Progenitor cell of endocrine pancreas (in vitro differentiated cells): ENCODE measurements at regions not wholly inside any gene's neighbourhood (a gene's known extent, or its start where the extent isn't known, plus 50 kb on each side); places are given as distances from the start of the nearest gene placed in this dataset.

Source experiments
- DNase-seq: peaks from one replicate; pipeline ENCODE4 v3.0.0; 2021; ENCODE audit warnings: low spot score; ENCODE audit not compliant: unreplicated experiment
- H3K27ac Mint-ChIP-seq: 2 replicates; pipeline ENCODE4 v1.8.0; 2021; ENCODE audit warnings: mild to moderate bottlenecking, moderate library complexity, mixed read lengths
- H3K27me3 Mint-ChIP-seq: 2 replicates; pipeline ENCODE4 v1.8.0; 2021; ENCODE audit warnings: mixed read lengths
- H3K36me3 Mint-ChIP-seq: 2 replicates; pipeline ENCODE4 v1.8.0; 2022; ENCODE audit warnings: mixed read lengths; ENCODE audit not compliant: insufficient read depth
- H3K4me1 Mint-ChIP-seq: 2 replicates; pipeline ENCODE4 v1.8.0; 2021; ENCODE audit warnings: low read depth, mixed read lengths
- H3K4me3 Mint-ChIP-seq: 2 replicates; pipeline ENCODE4 v1.8.0; 2021; ENCODE audit warnings: low read depth, mild to moderate bottlenecking, moderate library complexity, mixed read lengths
- H3K9me3 Mint-ChIP-seq: 2 replicates; pipeline ENCODE4 v1.8.0; 2021; ENCODE audit warnings: low read depth, mixed read lengths
- TF ChIP-seq, protein P1 (sequence below): fragments of 200-600 bp; sonication (generic); IDR thresholded peaks from one replicate; pipeline ENCODE4 v1.5.0; 2021; ENCODE audit warnings: antibody characterized with exemption, mild to moderate bottlenecking; ENCODE audit not compliant: unreplicated experiment

DNA sequence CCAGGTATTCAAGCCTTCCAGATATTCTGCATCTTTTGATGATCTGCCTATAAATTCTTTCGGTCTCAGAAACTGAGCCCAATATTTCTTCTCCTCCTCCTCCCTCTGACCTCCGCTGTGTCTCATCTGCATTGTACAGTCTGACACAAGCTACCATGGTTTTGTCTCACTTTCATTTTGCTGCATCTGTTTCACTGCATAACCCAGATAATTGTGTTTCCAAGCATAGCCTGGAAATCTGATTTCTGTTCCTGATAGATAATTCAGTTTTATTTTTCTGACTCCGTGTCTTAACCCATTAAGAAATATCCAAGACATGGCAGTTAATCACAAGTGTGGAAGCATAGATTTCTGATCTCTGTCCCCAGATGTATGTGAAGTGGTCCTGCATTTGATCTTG is 374.2 kb upstream of the SEMA3A start:
- Mint-ChIP-seq H3K9me3 (no peaks in the 10 kb centered on the region), H3K4me3 (no peak overlapping the region), H3K27me3 (no peaks in the 10 kb centered on the region), H3K4me1 (peaks cover 3% of the 10 kb centered on the region), H3K36me3 (no peaks in the 10 kb centered on the region), H3K27ac (no peak overlapping the region)
- DNase-seq: no peak
- TF ChIP-seq, protein P1, sequence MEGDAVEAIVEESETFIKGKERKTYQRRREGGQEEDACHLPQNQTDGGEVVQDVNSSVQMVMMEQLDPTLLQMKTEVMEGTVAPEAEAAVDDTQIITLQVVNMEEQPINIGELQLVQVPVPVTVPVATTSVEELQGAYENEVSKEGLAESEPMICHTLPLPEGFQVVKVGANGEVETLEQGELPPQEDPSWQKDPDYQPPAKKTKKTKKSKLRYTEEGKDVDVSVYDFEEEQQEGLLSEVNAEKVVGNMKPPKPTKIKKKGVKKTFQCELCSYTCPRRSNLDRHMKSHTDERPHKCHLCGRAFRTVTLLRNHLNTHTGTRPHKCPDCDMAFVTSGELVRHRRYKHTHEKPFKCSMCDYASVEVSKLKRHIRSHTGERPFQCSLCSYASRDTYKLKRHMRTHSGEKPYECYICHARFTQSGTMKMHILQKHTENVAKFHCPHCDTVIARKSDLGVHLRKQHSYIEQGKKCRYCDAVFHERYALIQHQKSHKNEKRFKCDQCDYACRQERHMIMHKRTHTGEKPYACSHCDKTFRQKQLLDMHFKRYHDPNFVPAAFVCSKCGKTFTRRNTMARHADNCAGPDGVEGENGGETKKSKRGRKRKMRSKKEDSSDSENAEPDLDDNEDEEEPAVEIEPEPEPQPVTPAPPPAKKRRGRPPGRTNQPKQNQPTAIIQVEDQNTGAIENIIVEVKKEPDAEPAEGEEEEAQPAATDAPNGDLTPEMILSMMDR: no peak

DNA sequence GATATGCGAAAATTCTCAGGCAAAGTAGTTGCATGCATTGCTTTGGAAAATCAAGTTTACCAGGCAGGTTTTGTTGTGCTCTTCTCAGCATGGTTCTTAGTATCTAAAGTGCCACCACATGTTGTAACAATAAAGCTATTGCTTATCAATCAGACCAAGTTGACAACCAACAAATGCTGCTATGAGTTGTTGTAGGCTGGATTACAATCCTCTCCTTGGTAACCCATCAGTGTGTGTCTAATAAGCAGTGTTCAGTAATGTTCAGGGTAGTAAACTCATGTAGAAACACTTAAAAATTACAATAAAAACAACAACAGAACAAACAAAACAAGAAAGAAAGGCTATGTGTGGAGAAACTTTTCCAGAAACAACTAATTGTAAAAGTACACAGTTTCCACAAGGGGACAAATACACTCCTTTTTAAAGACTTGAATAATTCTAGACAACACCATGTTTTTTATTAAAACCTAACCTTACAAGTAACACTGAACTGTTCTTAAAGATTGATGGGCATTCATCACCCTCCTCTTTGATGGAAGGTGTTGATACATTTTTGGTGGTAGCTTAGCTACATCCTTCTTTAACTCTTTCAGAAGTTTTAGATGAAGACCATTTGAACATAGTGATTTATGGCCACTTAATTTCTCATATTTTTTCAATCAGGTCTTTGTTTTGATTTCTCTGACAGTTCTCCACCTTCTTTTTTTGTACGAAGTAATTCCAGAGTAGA is 370.9 kb upstream of the SEMA3A start:
- no peaks in the 10 kb centered on the region for H3K27me3 Mint-ChIP-seq
- no peak for DNase-seq
- H3K36me3 Mint-ChIP-seq: no peaks in the 10 kb centered on the region
- TF ChIP-seq, protein P1: no peak
- H3K9me3 Mint-ChIP-seq: no peaks in the 10 kb centered on the region
- H3K27ac Mint-ChIP-seq: no peak overlapping the region
- peaks cover 3% of the 10 kb centered on the region for H3K4me1 Mint-ChIP-seq
- no peak overlapping the region for H3K4me3 Mint-ChIP-seq

DNA sequence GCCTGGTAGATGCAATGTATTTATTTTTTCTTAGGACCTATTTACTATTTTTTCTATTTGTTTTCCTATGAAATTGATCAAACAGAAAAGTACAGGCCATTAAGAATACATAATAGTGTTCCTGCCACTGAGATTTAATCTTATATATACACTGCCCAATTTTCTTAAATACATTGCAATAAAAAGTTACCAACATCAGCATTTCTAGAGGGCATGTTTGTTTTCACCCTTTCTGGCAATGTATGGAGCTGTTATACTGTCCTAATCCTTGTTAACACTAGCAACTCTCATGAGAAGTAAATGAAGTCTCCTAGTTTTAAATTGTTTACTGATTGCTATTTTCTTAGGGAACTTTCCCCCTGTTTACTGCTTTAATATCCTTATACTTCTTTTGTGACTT is 359.1 kb upstream of the SEMA3A start:
- DNase-seq: no peak
- peaks cover 21% of the 10 kb centered on the region for H3K9me3 Mint-ChIP-seq
- H3K27me3 Mint-ChIP-seq: no peaks in the 10 kb centered on the region
- H3K4me3 Mint-ChIP-seq: no peak overlapping the region
- TF ChIP-seq, protein P1: no peak
- peaks cover 3% of the 10 kb centered on the region for H3K36me3 Mint-ChIP-seq
- no peak overlapping the region for H3K27ac Mint-ChIP-seq
- H3K4me1 Mint-ChIP-seq: peaks cover 7% of the 10 kb centered on the region

DNA sequence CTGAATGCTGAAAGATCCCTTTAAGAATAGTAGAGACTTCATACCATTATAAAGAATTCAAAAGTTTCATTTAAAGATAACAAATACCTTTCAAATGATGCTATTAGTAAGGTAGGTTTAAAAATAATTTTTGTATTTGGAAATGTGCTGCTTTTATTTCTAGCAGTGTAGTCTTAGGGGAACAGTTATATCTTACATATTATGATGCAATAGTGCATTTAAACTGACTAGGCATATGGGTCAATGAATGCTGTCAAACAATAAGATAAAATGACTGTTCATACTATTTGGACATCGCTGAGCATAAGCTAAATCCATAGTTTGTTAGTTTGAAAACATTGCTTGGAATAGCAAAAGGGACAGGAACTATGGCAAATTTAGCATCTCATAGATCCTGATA is 354.8 kb upstream of the SEMA3A start:
- TF ChIP-seq, protein P1: no peak
- Mint-ChIP-seq H3K9me3 (peaks cover 6% of the 10 kb centered on the region), H3K27me3 (no peaks in the 10 kb centered on the region), H3K4me1 (peaks cover 16% of the 10 kb centered on the region), H3K27ac (no peak overlapping the region), H3K36me3 (no peaks in the 10 kb centered on the region), H3K4me3 (no peak overlapping the region)
- no peak for DNase-seq

DNA sequence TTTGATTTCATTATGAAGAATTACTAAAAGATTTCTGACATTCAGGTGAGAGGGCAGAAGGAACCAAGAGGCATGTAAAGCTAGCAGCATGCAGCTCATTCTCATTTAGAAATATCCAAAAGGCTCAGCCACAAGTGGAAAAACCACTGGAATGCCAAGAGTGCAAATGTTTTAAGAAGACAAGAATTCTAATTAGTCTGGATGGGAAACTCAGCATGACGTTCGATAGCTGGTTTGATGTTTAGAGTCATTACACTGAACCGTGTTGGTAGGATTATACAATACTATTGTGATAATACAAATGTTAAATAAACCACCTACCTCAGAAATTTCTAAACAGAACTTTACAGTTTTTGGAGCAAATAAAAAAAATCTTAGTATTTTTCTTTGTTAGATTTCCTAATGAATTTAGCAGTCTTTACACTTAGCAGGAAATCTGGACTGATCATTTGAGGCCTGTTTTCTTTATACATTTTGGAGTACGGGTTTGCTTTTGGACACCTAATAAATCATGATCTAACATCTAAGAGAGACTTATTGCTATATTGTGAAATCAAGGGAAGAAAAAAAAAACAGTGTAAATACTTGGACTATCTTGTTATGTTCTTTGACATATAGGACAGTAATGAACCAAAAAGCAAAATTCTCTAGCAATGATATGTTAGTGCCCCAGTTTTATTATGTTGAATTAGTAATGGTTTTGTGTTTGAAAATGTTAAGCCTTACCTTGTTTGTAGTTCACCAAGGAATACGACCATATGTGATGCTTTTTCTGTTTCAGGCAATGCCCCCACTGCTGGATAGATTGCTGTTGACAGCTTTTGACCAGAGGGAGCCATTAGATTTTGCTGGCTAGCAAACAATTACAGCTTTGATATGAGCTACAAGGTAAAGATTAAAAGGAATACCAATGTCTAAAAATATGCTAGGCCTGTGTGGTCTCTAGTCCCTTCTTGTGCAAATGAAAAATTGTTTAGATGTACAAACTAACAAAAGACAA is 354.1 kb upstream of the SEMA3A start:
- TF ChIP-seq, protein P1: no peak
- Mint-ChIP-seq H3K36me3 (no peaks in the 10 kb centered on the region), H3K4me1 (peaks cover 16% of the 10 kb centered on the region), H3K27ac (no peak overlapping the region), H3K9me3 (peaks cover 6% of the 10 kb centered on the region), H3K4me3 (no peak overlapping the region), H3K27me3 (no peaks in the 10 kb centered on the region)
- DNase-seq: no peak
